GM12872 (cell line): ENCODE measurements at regions not wholly inside any gene's neighbourhood (a gene's known extent, or its start where the extent isn't known, plus 50 kb on each side); places are given as distances from the start of the nearest gene placed in this dataset.

Experiments
- TF ChIP-seq, protein P1 (sequence below): IDR thresholded peaks from 3 replicates; pipeline ENCODE4 v1.5.1; 2011; ENCODE audit warnings: low read depth, mild to moderate bottlenecking, low read length, moderate library complexity; ENCODE audit not compliant: insufficient read depth

DNA sequence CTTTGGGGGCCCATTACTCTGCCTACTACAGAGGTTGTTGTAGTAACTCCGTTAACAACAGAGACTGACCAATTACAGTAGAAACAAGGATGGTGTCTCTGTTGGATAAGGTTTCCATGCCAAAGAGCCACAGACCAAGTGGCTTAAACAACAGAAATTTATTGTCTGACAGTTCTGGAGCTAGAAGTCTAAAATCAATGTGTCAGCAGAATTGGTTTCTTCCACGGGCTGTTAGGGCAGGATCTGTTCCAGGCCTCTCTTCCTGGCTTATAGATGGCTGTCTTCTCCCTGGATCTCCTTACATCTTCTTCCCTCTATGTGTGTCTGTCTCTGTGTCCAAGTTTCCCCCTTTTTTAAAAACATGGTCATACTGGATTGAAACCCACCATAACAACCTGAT, 135.3 kb downstream of the AKAIN1 start:
- TF ChIP-seq, protein P1, sequence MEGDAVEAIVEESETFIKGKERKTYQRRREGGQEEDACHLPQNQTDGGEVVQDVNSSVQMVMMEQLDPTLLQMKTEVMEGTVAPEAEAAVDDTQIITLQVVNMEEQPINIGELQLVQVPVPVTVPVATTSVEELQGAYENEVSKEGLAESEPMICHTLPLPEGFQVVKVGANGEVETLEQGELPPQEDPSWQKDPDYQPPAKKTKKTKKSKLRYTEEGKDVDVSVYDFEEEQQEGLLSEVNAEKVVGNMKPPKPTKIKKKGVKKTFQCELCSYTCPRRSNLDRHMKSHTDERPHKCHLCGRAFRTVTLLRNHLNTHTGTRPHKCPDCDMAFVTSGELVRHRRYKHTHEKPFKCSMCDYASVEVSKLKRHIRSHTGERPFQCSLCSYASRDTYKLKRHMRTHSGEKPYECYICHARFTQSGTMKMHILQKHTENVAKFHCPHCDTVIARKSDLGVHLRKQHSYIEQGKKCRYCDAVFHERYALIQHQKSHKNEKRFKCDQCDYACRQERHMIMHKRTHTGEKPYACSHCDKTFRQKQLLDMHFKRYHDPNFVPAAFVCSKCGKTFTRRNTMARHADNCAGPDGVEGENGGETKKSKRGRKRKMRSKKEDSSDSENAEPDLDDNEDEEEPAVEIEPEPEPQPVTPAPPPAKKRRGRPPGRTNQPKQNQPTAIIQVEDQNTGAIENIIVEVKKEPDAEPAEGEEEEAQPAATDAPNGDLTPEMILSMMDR: no peak

DNA sequence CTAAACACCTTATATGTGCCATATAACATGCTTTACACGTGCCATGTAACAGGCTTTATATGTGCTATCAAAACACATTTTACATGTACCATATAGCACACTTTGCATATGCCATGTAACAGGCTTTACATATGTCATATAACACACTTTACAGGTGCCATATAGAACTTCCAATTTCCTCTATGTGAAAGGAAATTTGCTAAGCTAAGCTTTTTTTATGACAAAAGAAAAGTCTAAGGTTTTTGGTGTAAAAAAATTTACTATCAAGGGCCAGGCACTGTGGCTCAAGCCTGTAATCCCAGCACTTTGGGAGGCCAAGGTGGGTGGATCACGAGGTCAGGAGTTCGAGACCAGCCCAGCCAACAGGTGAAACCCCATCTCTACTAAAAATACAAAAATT, 136.5 kb downstream of the AKAIN1 start:
- TF ChIP-seq, protein P1: no peak

DNA sequence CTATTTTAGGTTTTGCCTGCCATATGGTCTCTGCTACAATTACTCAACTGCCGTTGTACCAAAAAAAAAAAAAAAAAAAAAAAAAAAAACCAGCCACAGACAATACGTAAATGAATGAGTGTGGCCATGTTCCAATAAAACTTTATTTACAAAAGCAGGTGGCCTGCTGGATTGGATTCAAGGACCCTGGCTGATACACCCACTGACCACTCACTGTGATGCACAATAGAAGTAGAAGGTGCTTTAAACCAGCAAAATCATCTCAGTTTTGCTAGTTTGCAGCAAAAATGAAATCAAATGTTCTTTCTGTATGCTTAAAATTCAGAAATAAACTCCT, 137.4 kb downstream of the AKAIN1 start:
- TF ChIP-seq, protein P1: no peak

DNA sequence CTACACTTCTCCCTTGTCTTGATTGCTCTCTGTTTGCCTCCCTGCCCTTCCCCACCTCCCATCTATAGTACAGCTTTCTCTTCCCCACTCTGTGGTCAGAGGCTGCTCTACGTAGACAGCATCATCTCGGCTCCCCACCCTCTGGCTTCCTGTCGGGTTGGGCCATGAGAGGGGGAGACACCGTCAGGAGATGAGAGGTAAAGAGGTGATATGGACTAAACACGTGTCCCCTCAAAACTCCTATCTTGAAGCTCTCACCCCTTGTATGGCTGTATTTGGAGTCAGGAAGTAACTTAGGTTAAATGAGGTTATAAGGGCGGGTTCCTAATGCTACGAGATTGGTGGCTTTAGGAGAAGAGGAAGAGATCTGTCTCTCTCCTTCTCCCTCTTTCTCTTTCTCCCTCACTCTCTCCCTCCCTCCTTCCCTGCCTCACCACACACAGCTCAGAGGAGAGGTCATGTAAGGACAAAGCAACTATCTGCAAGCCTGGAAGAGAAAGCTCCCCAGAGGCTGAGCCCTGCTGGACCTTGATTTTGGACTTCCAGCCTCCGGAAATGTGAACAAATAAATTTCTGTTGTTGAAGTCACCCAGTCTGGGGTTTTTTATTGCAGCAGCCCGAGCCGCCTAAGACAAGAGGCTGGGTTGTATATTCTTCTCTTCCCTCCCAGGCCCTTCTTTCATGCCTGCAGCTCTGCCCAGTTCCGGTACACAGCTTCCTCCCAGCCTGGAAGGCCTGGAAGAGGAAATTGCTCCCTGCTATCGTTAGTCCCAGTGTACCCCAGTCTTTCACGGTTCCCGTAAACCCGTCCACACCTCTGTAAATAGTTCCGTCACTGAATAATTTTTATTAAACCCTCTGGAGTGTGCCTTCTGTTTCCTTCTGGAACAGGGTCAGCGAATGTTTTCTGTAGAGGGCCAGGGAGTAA, 138.0 kb downstream of the AKAIN1 start:
- TF ChIP-seq, protein P1: no peak

GRCh38 chr18:5057386-5058348, 139.4 kb downstream of the AKAIN1 start:
- TF ChIP-seq, protein P1: peak; percentile 77

GRCh38 chr18:5052491-5052890, 144.6 kb downstream of the AKAIN1 start:
- TF ChIP-seq, protein P1: no peak

GRCh38 chr18:5051207-5051606, 145.8 kb downstream of the AKAIN1 start:
- TF ChIP-seq, protein P1: no peak
